Peyer's patch (tissue), 4 donors: ENCODE measurements at regions not wholly inside any gene's neighbourhood (a gene's known extent, or its start where the extent isn't known, plus 50 kb on each side); places are given as distances from the start of the nearest gene placed in this dataset.

Source experiments
- CTCF ChIP-seq, 6 experiments: fragments of 450-650 bp in 4 of 6; fragments of 200-600 bp in 2 of 6; sonication (generic) in 1 of 6; IDR thresholded peaks; one replicate each; pipeline ENCODE4 v1.5.1; 2017 to 2019; ENCODE audit warnings: antibody characterized with exemption in 6 of 6, mild to moderate bottlenecking in 3 of 6, moderate library complexity in 1 of 6
- POLR2A ChIP-seq, 2 donors: fragments of 450-650 bp; IDR thresholded peaks; one replicate each; pipeline ENCODE4 v1.5.1; 2017; ENCODE audit warnings: antibody characterized with exemption in 2 of 2, mild to moderate bottlenecking in 2 of 2, moderate library complexity in 2 of 2

DNA sequence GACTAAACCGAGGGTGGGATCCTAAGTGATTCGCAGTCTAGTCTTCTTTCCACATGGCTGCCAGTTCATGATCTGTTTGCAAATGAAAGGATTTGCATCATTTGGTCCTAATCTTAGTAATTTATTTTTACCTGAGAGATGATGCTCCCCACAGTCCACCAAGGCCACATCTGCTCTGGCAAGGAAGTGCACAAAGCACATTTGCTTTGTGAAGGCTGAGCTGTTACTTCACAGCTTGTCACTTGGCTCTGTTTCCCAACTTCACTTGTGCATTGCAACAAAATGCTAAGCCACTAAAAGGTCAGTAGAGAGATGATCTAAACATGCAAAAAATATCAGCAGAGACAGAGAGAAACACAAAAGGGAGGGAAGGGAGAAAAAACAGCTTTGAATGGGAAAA lies 128.5 kb upstream of the VLDLR start:
- TF ChIP-seq CTCF (IDR thresholded peaks at IDR 0.05) (no peak), POLR2A (IDR thresholded peaks at IDR 0.05) (no peak)
